ENCODE measurements at regions not wholly inside any gene's neighbourhood (a gene's known extent, or its start where the extent isn't known, plus 50 kb on each side); places are given as distances from the start of the nearest gene placed in this dataset.
"Not testable (repeated sequence)": the region's sequence is repeated elsewhere in the genome, so short reads cannot be mapped to it uniquely, and the experiment has no call there.

DNA sequence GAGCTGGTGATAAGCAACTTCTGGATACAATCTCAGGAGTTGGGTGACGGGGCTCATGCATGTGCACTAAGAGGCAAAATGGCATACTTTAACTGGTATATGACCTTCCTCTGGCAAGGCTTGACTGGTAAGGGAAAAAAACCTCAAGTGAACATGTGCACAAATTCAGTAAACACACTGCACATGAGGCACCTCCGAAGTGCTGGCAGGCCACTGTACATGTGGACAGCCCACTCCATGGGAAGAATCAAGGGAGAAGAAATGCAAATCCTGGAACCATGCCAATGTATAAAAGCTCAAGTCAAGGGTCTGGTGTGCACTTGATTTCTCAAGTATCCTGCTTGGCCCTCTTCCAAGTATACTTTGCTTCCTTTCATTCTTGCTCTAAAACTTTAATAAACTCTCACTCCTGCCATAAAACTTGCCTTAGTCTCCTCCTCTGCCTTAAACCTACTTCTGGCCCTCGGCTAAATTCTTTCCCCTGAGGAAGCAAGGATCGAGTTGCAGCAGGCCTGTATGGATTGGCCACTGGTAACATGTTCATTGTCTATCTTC, 167.2 kb downstream of the RAMP3 start:
- TF ChIP-seq, protein P1, sequence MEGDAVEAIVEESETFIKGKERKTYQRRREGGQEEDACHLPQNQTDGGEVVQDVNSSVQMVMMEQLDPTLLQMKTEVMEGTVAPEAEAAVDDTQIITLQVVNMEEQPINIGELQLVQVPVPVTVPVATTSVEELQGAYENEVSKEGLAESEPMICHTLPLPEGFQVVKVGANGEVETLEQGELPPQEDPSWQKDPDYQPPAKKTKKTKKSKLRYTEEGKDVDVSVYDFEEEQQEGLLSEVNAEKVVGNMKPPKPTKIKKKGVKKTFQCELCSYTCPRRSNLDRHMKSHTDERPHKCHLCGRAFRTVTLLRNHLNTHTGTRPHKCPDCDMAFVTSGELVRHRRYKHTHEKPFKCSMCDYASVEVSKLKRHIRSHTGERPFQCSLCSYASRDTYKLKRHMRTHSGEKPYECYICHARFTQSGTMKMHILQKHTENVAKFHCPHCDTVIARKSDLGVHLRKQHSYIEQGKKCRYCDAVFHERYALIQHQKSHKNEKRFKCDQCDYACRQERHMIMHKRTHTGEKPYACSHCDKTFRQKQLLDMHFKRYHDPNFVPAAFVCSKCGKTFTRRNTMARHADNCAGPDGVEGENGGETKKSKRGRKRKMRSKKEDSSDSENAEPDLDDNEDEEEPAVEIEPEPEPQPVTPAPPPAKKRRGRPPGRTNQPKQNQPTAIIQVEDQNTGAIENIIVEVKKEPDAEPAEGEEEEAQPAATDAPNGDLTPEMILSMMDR (IDR thresholded peaks at IDR 0.05; ENCODE audit: low read depth, low read length), result no peak
- no peak overlapping the region for H3K4me3 ChIP-seq (replicated peaks in 1 of 2; ENCODE audit: low read depth in 2 of 2, low read length in 2 of 2)
- DNase-seq (ENCODE audit: low read depth in 2 of 2), result peak in 1 of 2 donors; percentile 1

GRCh38 chr7:45325378-45325777, 167.8 kb downstream of the RAMP3 start:
- DNase-seq (ENCODE audit: low read depth in 2 of 2), result no peak
- H3K4me3 ChIP-seq (replicated peaks in 1 of 2; ENCODE audit: low read depth in 2 of 2, low read length in 2 of 2), result no peak overlapping the region
- TF ChIP-seq, protein P1 (IDR thresholded peaks at IDR 0.05; ENCODE audit: low read depth, low read length), result no peak

DNA sequence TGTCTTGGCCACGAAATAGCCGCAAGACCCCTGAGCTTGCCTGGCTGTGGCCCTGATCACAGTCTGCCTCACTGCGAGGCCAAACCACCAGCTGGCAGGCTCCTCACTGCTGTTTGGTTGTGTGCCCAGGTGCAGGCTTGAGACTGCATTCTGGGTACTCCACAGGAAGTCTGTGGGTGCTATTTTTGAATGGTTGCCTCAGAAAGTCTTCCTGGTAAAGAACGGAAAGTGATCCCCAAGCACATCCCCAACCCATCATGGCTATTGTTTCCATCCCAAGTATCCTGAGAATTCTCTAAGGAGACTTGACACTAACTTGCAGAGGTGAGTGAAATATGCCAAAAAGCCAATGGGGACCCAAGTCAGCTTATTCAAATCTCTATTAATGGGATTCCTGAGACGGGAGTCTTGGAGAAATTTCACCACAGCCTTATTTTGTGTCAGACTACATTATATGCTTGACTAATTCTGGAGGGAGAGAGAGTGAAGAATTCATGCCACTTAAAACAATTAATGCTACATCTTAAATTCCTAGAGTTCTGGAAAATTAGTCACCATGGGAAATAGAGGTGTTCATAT, 170.9 kb downstream of the RAMP3 start:
- DNase-seq (ENCODE audit: low read depth in 2 of 2), result no peak
- TF ChIP-seq, protein P1 (IDR thresholded peaks at IDR 0.05; ENCODE audit: low read depth, low read length), result no peak
- no peak overlapping the region for H3K4me3 ChIP-seq (replicated peaks in 1 of 2; ENCODE audit: low read depth in 2 of 2, low read length in 2 of 2)

DNA sequence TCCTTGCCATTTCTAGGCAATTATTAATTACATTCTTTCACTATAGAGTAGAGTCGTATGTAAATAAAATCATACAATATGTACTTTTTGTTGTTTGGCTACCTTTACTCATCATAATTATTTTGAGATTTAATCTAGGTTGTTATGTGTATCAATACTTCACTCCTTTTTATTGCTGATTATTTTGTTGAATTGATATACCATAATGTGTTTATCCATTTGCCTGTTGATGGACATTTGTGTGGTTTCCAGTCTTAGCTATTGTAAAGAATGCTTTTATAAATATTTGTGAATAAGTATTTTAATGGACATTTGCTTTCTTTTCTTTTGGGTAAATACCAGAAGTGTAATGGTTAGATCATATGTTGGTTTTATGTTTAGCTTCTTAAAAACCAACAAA, 174.0 kb downstream of the RAMP3 start:
- DNase-seq (ENCODE audit: low read depth in 2 of 2), result no peak
- H3K4me3 ChIP-seq (replicated peaks in 1 of 2; ENCODE audit: low read depth in 2 of 2, low read length in 2 of 2), result no peak overlapping the region
- TF ChIP-seq, protein P1 (IDR thresholded peaks at IDR 0.05; ENCODE audit: low read depth, low read length), result no peak

DNA sequence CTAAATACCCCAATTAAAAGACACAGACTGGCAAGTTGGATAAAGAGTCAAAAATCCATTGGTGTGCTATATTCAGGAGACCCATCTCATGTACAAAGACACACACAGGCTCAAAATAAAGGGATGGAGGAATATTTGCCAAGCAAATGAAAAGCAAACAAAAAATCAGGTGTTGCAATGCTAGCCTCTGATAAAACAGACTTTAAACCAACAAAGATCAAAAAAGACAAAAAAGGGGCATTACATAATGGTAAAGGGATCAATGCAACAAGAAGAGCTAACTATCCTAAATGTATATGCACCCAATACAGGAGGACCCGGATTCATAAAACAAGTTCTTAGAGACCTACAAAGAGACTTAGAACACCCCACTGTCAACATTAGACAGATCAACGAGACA, 177.4 kb downstream of the RAMP3 start:
- not testable (repeated sequence) for DNase-seq (ENCODE audit: low read depth in 2 of 2); H3K4me3 ChIP-seq (replicated peaks in 1 of 2; ENCODE audit: low read depth in 2 of 2, low read length in 2 of 2)

- TF ChIP-seq, protein P1 (IDR thresholded peaks at IDR 0.05; ENCODE audit: low read depth, low read length), result no peak
- H3K4me3 ChIP-seq (replicated peaks in 1 of 2; ENCODE audit: low read depth in 2 of 2, low read length in 2 of 2), result no peak overlapping the region
- DNase-seq (ENCODE audit: low read depth in 2 of 2), result no peak
Observed at GRCh38 chr7:45342236-45342635, 184.6 kb downstream of the RAMP3 start.

DNA sequence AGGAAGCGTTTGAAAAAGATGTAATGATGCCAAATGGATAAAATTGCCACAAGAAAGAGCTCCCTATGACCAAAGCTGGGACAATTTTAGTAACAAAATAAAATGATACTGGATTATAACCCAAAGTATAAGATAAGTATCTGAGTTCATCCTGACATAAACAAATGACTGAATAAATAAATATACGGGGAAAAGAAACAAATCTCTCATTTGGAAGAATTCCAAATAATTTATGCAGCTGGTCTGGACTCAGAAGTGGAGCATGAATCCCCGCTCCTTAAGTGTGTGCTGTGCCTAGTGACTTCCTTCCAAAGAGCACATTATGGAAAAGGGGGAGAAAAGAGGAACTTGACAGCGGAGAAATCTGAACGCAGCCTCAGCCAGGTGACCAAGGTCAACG, 186.2 kb downstream of the RAMP3 start:
- no peak overlapping the region for H3K4me3 ChIP-seq (replicated peaks in 1 of 2; ENCODE audit: low read depth in 2 of 2, low read length in 2 of 2)
- TF ChIP-seq, protein P1 (IDR thresholded peaks at IDR 0.05; ENCODE audit: low read depth, low read length), result no peak
- no peak for DNase-seq (ENCODE audit: low read depth in 2 of 2)
